ENCODE measurements at regions not wholly inside any gene's neighbourhood (a gene's known extent, or its start where the extent isn't known, plus 50 kb on each side); places are given as distances from the start of the nearest gene placed in this dataset.
"Not testable (repeated sequence)": the region's sequence is repeated elsewhere in the genome, so short reads cannot be mapped to it uniquely, and the experiment has no call there.

- no peaks in the 10 kb centered on the region for H3K36me3 ChIP-seq (ENCODE audit: control insufficient read depth, insufficient read depth, low read length)
- no peak for DNase-seq (ENCODE audit: low read depth)
- H3K27me3 ChIP-seq (ENCODE audit: control insufficient read depth, insufficient read depth, low read length) = no peaks in the 10 kb centered on the region
- TF ChIP-seq CTCF (IDR thresholded peaks at IDR 0.05; ENCODE audit: insufficient read depth, low read length, poor library complexity, severe bottlenecking) = no peak
- H3K4me3 ChIP-seq (ENCODE audit: low read depth, low read length) = no peak overlapping the region
These were observed 182.7 kb upstream of the LMO3 start for GRCh38 chr12:16788506-16789203.

GRCh38 chr12:16785953-16786352, 180.0 kb upstream of the LMO3 start:
- no peak for TF ChIP-seq CTCF (IDR thresholded peaks at IDR 0.05; ENCODE audit: insufficient read depth, low read length, poor library complexity, severe bottlenecking)
- DNase-seq (ENCODE audit: low read depth) = no peak
- Histone ChIP-seq H3K4me3 (ENCODE audit: low read depth, low read length) (no peak overlapping the region), H3K27me3 (ENCODE audit: control insufficient read depth, insufficient read depth, low read length) (no peaks in the 10 kb centered on the region), H3K36me3 (ENCODE audit: control insufficient read depth, insufficient read depth, low read length) (no peaks in the 10 kb centered on the region)

- no peak for DNase-seq (ENCODE audit: low read depth)
- TF ChIP-seq CTCF (IDR thresholded peaks at IDR 0.05; ENCODE audit: insufficient read depth, low read length, poor library complexity, severe bottlenecking) = no peak
- no peaks in the 10 kb centered on the region for H3K36me3 ChIP-seq (ENCODE audit: control insufficient read depth, insufficient read depth, low read length)
- H3K4me3 ChIP-seq (ENCODE audit: low read depth, low read length) = no peak overlapping the region
- no peaks in the 10 kb centered on the region for H3K27me3 ChIP-seq (ENCODE audit: control insufficient read depth, insufficient read depth, low read length)
These were observed 179.6 kb upstream of the LMO3 start for GRCh38 chr12:16785524-16785923.

- not testable (repeated sequence) for H3K27me3 ChIP-seq (ENCODE audit: control insufficient read depth, insufficient read depth, low read length); H3K36me3 ChIP-seq (ENCODE audit: control insufficient read depth, insufficient read depth, low read length); DNase-seq (ENCODE audit: low read depth); H3K4me3 ChIP-seq (ENCODE audit: low read depth, low read length)
These were observed 163.2 kb upstream of the LMO3 start for GRCh38 chr12:16769129-16769528.

GRCh38 chr12:16766736-16767135, 160.8 kb upstream of the LMO3 start:
- no peak for DNase-seq (ENCODE audit: low read depth)
- TF ChIP-seq CTCF (IDR thresholded peaks at IDR 0.05; ENCODE audit: insufficient read depth, low read length, poor library complexity, severe bottlenecking) = no peak
- no peak overlapping the region for H3K4me3 ChIP-seq (ENCODE audit: low read depth, low read length)
- H3K36me3 ChIP-seq (ENCODE audit: control insufficient read depth, insufficient read depth, low read length) = no peaks in the 10 kb centered on the region
- H3K27me3 ChIP-seq (ENCODE audit: control insufficient read depth, insufficient read depth, low read length) = no peaks in the 10 kb centered on the region

GRCh38 chr12:16763901-16764300, 157.9 kb upstream of the LMO3 start:
- no peaks in the 10 kb centered on the region for H3K36me3 ChIP-seq (ENCODE audit: control insufficient read depth, insufficient read depth, low read length)
- H3K27me3 ChIP-seq (ENCODE audit: control insufficient read depth, insufficient read depth, low read length) = no peaks in the 10 kb centered on the region
- TF ChIP-seq CTCF (IDR thresholded peaks at IDR 0.05; ENCODE audit: insufficient read depth, low read length, poor library complexity, severe bottlenecking) = no peak
- H3K4me3 ChIP-seq (ENCODE audit: low read depth, low read length) = no peak overlapping the region
- no peak for DNase-seq (ENCODE audit: low read depth)
